ENCODE measurements at regions not wholly inside any gene's neighbourhood (a gene's known extent, or its start where the extent isn't known, plus 50 kb on each side); places are given as distances from the start of the nearest gene placed in this dataset.

DNA sequence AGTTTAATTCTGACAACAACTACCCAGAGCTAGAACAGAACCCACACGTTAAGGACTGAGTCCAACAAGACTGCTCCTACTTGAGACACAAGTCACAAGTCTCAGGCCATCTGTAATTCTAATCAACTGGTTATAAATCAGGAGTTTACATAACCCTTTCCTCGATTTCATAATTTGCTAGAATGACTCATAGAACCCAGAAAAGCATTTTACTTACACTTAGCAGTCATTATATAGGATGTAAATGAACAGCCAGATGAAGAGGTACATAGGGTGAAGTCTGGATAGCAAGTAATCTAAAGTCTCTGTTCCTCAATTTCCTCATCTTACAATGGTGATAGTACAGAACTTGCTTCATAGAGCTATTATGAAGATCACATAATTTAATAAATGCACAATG, 1018.2 kb downstream of the DIPK2A start:
- Histone ChIP-seq H3K27ac (no peak overlapping the region), H3K27me3 (replicated peaks) (no peaks in the 10 kb centered on the region), H3K36me3 (replicated peaks) (no peaks in the 10 kb centered on the region), H3K4me3 (ENCODE audit: low read depth, low read length) (no peak overlapping the region)
- TF ChIP-seq, protein P1, sequence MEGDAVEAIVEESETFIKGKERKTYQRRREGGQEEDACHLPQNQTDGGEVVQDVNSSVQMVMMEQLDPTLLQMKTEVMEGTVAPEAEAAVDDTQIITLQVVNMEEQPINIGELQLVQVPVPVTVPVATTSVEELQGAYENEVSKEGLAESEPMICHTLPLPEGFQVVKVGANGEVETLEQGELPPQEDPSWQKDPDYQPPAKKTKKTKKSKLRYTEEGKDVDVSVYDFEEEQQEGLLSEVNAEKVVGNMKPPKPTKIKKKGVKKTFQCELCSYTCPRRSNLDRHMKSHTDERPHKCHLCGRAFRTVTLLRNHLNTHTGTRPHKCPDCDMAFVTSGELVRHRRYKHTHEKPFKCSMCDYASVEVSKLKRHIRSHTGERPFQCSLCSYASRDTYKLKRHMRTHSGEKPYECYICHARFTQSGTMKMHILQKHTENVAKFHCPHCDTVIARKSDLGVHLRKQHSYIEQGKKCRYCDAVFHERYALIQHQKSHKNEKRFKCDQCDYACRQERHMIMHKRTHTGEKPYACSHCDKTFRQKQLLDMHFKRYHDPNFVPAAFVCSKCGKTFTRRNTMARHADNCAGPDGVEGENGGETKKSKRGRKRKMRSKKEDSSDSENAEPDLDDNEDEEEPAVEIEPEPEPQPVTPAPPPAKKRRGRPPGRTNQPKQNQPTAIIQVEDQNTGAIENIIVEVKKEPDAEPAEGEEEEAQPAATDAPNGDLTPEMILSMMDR (IDR thresholded peaks at IDR 0.05; ENCODE audit: low read depth, low read length, missing control alignments), result no peak
- in situ Hi-C loops (cut with HindIII; ENCODE audit: low pct_ligation_motif_present, low sequenced_read_pairs), result no loop called here
- DNase-seq, result no peak

DNA sequence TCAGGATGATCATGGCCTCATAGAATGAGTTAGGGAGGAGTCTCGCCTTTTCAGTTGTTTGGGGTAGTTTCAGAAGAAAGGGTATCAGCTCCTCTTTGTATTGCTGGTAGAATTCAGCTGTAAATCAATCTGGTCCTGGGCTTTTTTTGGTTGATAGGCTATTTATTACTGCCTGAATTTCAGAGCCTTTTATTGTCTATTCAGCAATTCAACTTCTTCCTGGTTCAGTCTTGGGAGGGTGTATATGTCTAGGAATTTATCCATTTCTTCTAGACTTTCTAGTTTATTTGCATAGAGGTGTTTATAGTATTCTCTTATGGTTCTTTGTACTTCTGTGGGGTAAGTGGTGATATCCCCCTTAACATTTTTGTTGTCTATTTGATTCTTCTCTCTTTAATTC, 1024.2 kb downstream of the DIPK2A start:
- in situ Hi-C loops (cut with HindIII; ENCODE audit: low pct_ligation_motif_present, low sequenced_read_pairs), result no loop called here
- H3K27me3 ChIP-seq (replicated peaks), result no peaks in the 10 kb centered on the region
- TF ChIP-seq, protein P1 (IDR thresholded peaks at IDR 0.05; ENCODE audit: low read depth, low read length, missing control alignments), result no peak
- H3K36me3 ChIP-seq (replicated peaks), result no peaks in the 10 kb centered on the region
- no peak for DNase-seq
- H3K4me3 ChIP-seq (ENCODE audit: low read depth, low read length), result no peak overlapping the region
- H3K27ac ChIP-seq, result no peak overlapping the region

DNA sequence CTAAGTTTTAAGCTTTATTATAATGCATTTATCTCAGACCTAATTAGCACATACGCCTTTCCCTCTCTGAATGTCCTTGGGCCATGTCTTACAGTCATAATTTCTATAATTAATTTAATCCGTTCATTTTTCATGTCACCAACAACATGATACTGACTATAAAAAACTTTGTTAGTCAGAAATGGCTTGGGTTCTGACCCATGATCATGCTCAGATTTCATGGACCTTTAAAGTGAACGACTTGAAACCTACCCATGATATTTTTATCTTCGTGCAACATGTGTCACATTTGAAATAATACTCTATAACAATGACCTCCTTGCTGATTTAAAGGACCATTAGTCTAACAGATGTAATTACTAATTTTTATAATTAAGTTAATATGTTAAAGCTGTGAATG, 1033.8 kb downstream of the DIPK2A start:
- no peaks in the 10 kb centered on the region for H3K36me3 ChIP-seq (replicated peaks)
- H3K27me3 ChIP-seq (replicated peaks), result no peaks in the 10 kb centered on the region
- DNase-seq, result no peak
- TF ChIP-seq, protein P1 (IDR thresholded peaks at IDR 0.05; ENCODE audit: low read depth, low read length, missing control alignments), result no peak
- no peak overlapping the region for H3K4me3 ChIP-seq (ENCODE audit: low read depth, low read length)
- in situ Hi-C loops (cut with HindIII; ENCODE audit: low pct_ligation_motif_present, low sequenced_read_pairs), result no loop called here
- H3K27ac ChIP-seq, result no peak overlapping the region

DNA sequence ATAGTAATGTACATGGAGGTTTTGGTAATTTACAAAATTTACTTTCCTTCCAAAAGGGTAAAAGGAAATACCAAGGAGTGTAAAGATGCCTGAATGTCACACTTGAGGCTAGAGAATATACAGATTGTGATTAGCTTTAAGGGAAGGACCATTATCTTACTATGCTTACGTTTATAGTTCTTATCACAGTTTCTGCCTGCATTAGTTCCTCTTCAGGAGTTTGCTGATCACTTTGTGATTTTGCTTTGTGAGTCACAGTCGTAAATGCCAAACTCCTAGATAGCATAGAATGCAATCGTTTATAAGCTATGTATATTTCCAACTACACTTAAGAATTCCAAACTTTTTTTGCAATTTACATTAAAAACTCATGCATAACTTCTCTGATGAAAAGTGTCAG, 1034.6 kb downstream of the DIPK2A start:
- in situ Hi-C loops (cut with HindIII; ENCODE audit: low pct_ligation_motif_present, low sequenced_read_pairs), result no loop called here
- DNase-seq, result no peak
- Histone ChIP-seq H3K27me3 (replicated peaks) (no peaks in the 10 kb centered on the region), H3K4me3 (ENCODE audit: low read depth, low read length) (no peak overlapping the region), H3K36me3 (replicated peaks) (no peaks in the 10 kb centered on the region), H3K27ac (no peak overlapping the region)
- TF ChIP-seq, protein P1 (IDR thresholded peaks at IDR 0.05; ENCODE audit: low read depth, low read length, missing control alignments), result no peak

DNA sequence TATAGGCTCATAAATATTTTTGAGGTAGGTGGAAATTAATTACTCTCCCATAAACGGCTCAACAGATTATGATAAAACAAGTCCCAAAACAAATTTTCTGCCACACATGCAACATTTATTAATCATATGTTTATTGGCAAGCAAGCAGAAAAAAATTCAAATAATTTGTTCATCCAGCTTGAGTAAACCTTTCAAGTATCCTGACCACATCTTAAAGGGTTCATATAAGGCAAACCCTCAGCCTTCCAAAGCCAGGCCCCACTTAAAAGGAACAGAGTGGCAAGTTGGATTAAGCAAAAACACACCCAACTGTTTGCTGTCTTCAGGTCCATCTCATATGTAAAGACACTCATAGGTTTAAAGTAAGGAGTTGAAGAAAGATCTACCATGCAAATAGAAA, 1042.3 kb downstream of the DIPK2A start:
- in situ Hi-C loops (cut with HindIII; ENCODE audit: low pct_ligation_motif_present, low sequenced_read_pairs), result no loop called here

DNA sequence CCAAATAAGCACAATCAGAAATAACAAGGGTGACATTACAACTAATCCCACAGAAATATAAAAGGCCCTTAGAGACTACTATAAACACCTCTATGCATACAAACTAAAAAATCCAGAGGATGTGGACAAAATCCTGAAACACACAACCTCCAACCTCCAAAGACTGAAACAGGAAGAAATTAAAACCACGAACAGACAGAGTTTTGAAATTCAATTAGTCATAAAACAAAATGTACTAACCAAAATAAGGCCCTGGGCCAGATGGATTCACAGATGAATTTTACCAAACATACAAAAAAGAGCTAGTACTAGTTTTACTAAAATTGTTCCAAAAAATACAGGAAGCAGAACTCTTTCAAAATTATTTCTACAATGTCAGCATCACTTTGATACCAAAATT, 1043.6 kb downstream of the DIPK2A start:
- Histone ChIP-seq H3K4me3 (ENCODE audit: low read depth, low read length) (no peak overlapping the region), H3K27ac (peak overlapping the region; percentile 56), H3K27me3 (replicated peaks) (no peaks in the 10 kb centered on the region), H3K36me3 (replicated peaks) (no peaks in the 10 kb centered on the region)
- DNase-seq, result peak; percentile 53
- in situ Hi-C loops (cut with HindIII; ENCODE audit: low pct_ligation_motif_present, low sequenced_read_pairs), result no loop called here
- TF ChIP-seq, protein P1 (IDR thresholded peaks at IDR 0.05; ENCODE audit: low read depth, low read length, missing control alignments), result no peak

More for the DNA sequence above, 1042.3 kb downstream of the DIPK2A start:
- TF ChIP-seq, protein P1 (IDR thresholded peaks at IDR 0.05; ENCODE audit: low read depth, low read length, missing control alignments), result no peak
- Histone ChIP-seq H3K27ac (no peak overlapping the region), H3K4me3 (ENCODE audit: low read depth, low read length) (no peak overlapping the region), H3K27me3 (replicated peaks) (no peaks in the 10 kb centered on the region), H3K36me3 (replicated peaks) (no peaks in the 10 kb centered on the region)
- DNase-seq, result no peak
